ENCODE measurements at regions not wholly inside any gene's neighbourhood (a gene's known extent, or its start where the extent isn't known, plus 50 kb on each side); places are given as distances from the start of the nearest gene placed in this dataset.

GRCh38 chr1:60483509-60483908 lies 409.9 kb upstream of the C1orf87 start:
- H3K27ac ChIP-seq (ENCODE audit: low read depth in 1 of 2, low read length in 2 of 2): no peak overlapping the region
- no peaks in the 10 kb centered on the region for H3K27me3 ChIP-seq (ENCODE audit: control insufficient read depth in 1 of 2, insufficient read depth in 2 of 2, low read length in 1 of 2)
- peaks cover 2% of the 10 kb centered on the region for H3K9me3 ChIP-seq (ENCODE audit: control insufficient read depth, low read length)
- no peak overlapping the region for H3K4me3 ChIP-seq (ENCODE audit: low read length in 2 of 2)
- WGBS, 2 donors: 84 to 86% methylated on average over 3 of the region's 3 CpGs
- intact Hi-C loops (cut with DNase I): no loop called here
- ATAC-seq (ENCODE audit: low FRiP score): no peak
- no peak for DNase-seq
- H3K4me1 ChIP-seq (ENCODE audit: control insufficient read depth in 1 of 2, insufficient read depth in 2 of 2, low read length in 2 of 2): no peaks in the 10 kb centered on the region
- H3K36me3 ChIP-seq (ENCODE audit: control insufficient read depth in 1 of 2, insufficient read depth in 2 of 2, low read length in 1 of 2): no peaks in the 10 kb centered on the region

GRCh38 chr1:60470246-60470645 lies 396.7 kb upstream of the C1orf87 start:
- no peak for DNase-seq
- WGBS, 2 donors: 7 to 17% methylated on average over 1 of the region's 1 CpG
- no peak overlapping the region for H3K4me3 ChIP-seq (ENCODE audit: low read length in 2 of 2)
- H3K27me3 ChIP-seq (ENCODE audit: control insufficient read depth in 1 of 2, insufficient read depth in 2 of 2, low read length in 1 of 2): no peaks in the 10 kb centered on the region
- no peaks in the 10 kb centered on the region for H3K4me1 ChIP-seq (ENCODE audit: control insufficient read depth in 1 of 2, insufficient read depth in 2 of 2, low read length in 2 of 2)
- no peak overlapping the region for H3K27ac ChIP-seq (ENCODE audit: low read depth in 1 of 2, low read length in 2 of 2)
- intact Hi-C loops (cut with DNase I): no loop called here
- H3K9me3 ChIP-seq (ENCODE audit: control insufficient read depth, low read length): no peaks in the 10 kb centered on the region
- no peaks in the 10 kb centered on the region for H3K36me3 ChIP-seq (ENCODE audit: control insufficient read depth in 1 of 2, insufficient read depth in 2 of 2, low read length in 1 of 2)
- no peak for ATAC-seq (ENCODE audit: low FRiP score)

GRCh38 chr1:60463786-60464185 lies 390.2 kb upstream of the C1orf87 start:
- Histone ChIP-seq H3K4me1 (ENCODE audit: control insufficient read depth in 1 of 2, insufficient read depth in 2 of 2, low read length in 2 of 2) (no peaks in the 10 kb centered on the region), H3K27ac (ENCODE audit: low read depth in 1 of 2, low read length in 2 of 2) (no peak overlapping the region), H3K9me3 (ENCODE audit: control insufficient read depth, low read length) (no peaks in the 10 kb centered on the region), H3K27me3 (ENCODE audit: control insufficient read depth in 1 of 2, insufficient read depth in 2 of 2, low read length in 1 of 2) (no peaks in the 10 kb centered on the region), H3K36me3 (ENCODE audit: control insufficient read depth in 1 of 2, insufficient read depth in 2 of 2, low read length in 1 of 2) (no peaks in the 10 kb centered on the region), H3K4me3 (ENCODE audit: low read length in 2 of 2) (no peak overlapping the region)
- ATAC-seq (ENCODE audit: low FRiP score) (no peak), DNase-seq (no peak)
- intact Hi-C loops (cut with DNase I): no loop called here
- WGBS, 2 donors: 94 to 95% methylated on average over 1 of the region's 1 CpG

GRCh38 chr1:60463146-60463545 lies 389.6 kb upstream of the C1orf87 start:
- intact Hi-C loops (cut with DNase I): no loop called here
- WGBS, 2 donors: 88 to 94% methylated on average over 2 of the region's 2 CpGs
- H3K9me3 ChIP-seq (ENCODE audit: control insufficient read depth, low read length): no peaks in the 10 kb centered on the region

GRCh38 chr1:60461925-60462595 lies 388.5 kb upstream of the C1orf87 start:
- no peak overlapping the region for H3K4me3 ChIP-seq (ENCODE audit: low read length in 2 of 2)
- H3K27me3 ChIP-seq (ENCODE audit: control insufficient read depth in 1 of 2, insufficient read depth in 2 of 2, low read length in 1 of 2): no peaks in the 10 kb centered on the region
- intact Hi-C loops (cut with DNase I): no loop called here
- H3K4me1 ChIP-seq (ENCODE audit: control insufficient read depth in 1 of 2, insufficient read depth in 2 of 2, low read length in 2 of 2): no peaks in the 10 kb centered on the region
- ATAC-seq (ENCODE audit: low FRiP score) (no peak), DNase-seq (no peak)
- H3K9me3 ChIP-seq (ENCODE audit: control insufficient read depth, low read length): no peaks in the 10 kb centered on the region
- no peak overlapping the region for H3K27ac ChIP-seq (ENCODE audit: low read depth in 1 of 2, low read length in 2 of 2)
- 82% methylated on average over 5 of the region's 5 CpGs for WGBS, 2 donors
- H3K36me3 ChIP-seq (ENCODE audit: control insufficient read depth in 1 of 2, insufficient read depth in 2 of 2, low read length in 1 of 2): no peaks in the 10 kb centered on the region

More at GRCh38 chr1:60463146-60463545, 389.6 kb upstream of the C1orf87 start:
- Histone ChIP-seq H3K27me3 (ENCODE audit: control insufficient read depth in 1 of 2, insufficient read depth in 2 of 2, low read length in 1 of 2) (no peaks in the 10 kb centered on the region), H3K4me3 (ENCODE audit: low read length in 2 of 2) (no peak overlapping the region), H3K4me1 (ENCODE audit: control insufficient read depth in 1 of 2, insufficient read depth in 2 of 2, low read length in 2 of 2) (no peaks in the 10 kb centered on the region), H3K36me3 (ENCODE audit: control insufficient read depth in 1 of 2, insufficient read depth in 2 of 2, low read length in 1 of 2) (no peaks in the 10 kb centered on the region), H3K27ac (ENCODE audit: low read depth in 1 of 2, low read length in 2 of 2) (no peak overlapping the region)
- no peak for DNase-seq
- no peak for ATAC-seq (ENCODE audit: low FRiP score)

- intact Hi-C loops (cut with DNase I): no loop called here
- no peaks in the 10 kb centered on the region for H3K27me3 ChIP-seq (ENCODE audit: control insufficient read depth in 1 of 2, insufficient read depth in 2 of 2, low read length in 1 of 2)
- 74 to 75% methylated on average over 1 of the region's 1 CpG for WGBS, 2 donors
Observed at GRCh38 chr1:60458111-60458510, 384.5 kb upstream of the C1orf87 start.

GRCh38 chr1:60449876-60450275 lies 376.3 kb upstream of the C1orf87 start:
- 55 to 72% methylated on average over 1 of the region's 1 CpG for WGBS, 2 donors
- Histone ChIP-seq H3K9me3 (ENCODE audit: control insufficient read depth, low read length) (no peaks in the 10 kb centered on the region), H3K36me3 (ENCODE audit: control insufficient read depth in 1 of 2, insufficient read depth in 2 of 2, low read length in 1 of 2) (no peaks in the 10 kb centered on the region), H3K27me3 (ENCODE audit: control insufficient read depth in 1 of 2, insufficient read depth in 2 of 2, low read length in 1 of 2) (no peaks in the 10 kb centered on the region), H3K4me1 (ENCODE audit: control insufficient read depth in 1 of 2, insufficient read depth in 2 of 2, low read length in 2 of 2) (no peaks in the 10 kb centered on the region), H3K27ac (ENCODE audit: low read depth in 1 of 2, low read length in 2 of 2) (no peak overlapping the region), H3K4me3 (ENCODE audit: low read length in 2 of 2) (no peak overlapping the region)
- ATAC-seq (ENCODE audit: low FRiP score) (no peak), DNase-seq (no peak)
- intact Hi-C loops (cut with DNase I): no loop called here

More at GRCh38 chr1:60458111-60458510, 384.5 kb upstream of the C1orf87 start:
- Histone ChIP-seq H3K36me3 (ENCODE audit: control insufficient read depth in 1 of 2, insufficient read depth in 2 of 2, low read length in 1 of 2) (no peaks in the 10 kb centered on the region), H3K4me1 (ENCODE audit: control insufficient read depth in 1 of 2, insufficient read depth in 2 of 2, low read length in 2 of 2) (no peaks in the 10 kb centered on the region), H3K9me3 (ENCODE audit: control insufficient read depth, low read length) (no peaks in the 10 kb centered on the region), H3K4me3 (ENCODE audit: low read length in 2 of 2) (no peak overlapping the region), H3K27ac (ENCODE audit: low read depth in 1 of 2, low read length in 2 of 2) (no peak overlapping the region)
- no peak for DNase-seq
- no peak for ATAC-seq (ENCODE audit: low FRiP score)

- DNase-seq: no peak
- intact Hi-C loops (cut with DNase I): no loop called here
- no peak overlapping the region for H3K4me3 ChIP-seq (ENCODE audit: low read length in 2 of 2)
- 6 to 9% methylated on average over 1 of the region's 1 CpG for whole genome bisulfite sequencing, 2 donors
- H3K27ac ChIP-seq (ENCODE audit: low read depth in 1 of 2, low read length in 2 of 2): no peak overlapping the region
- no peaks in the 10 kb centered on the region for H3K4me1 ChIP-seq (ENCODE audit: control insufficient read depth in 1 of 2, insufficient read depth in 2 of 2, low read length in 2 of 2)
- H3K27me3 ChIP-seq (ENCODE audit: control insufficient read depth in 1 of 2, insufficient read depth in 2 of 2, low read length in 1 of 2): no peaks in the 10 kb centered on the region
- ATAC-seq (ENCODE audit: low FRiP score): no peak
- H3K36me3 ChIP-seq (ENCODE audit: control insufficient read depth in 1 of 2, insufficient read depth in 2 of 2, low read length in 1 of 2): no peaks in the 10 kb centered on the region
- no peaks in the 10 kb centered on the region for H3K9me3 ChIP-seq (ENCODE audit: control insufficient read depth, low read length)
Observed at GRCh38 chr1:60448850-60449249, 375.3 kb upstream of the C1orf87 start.

GRCh38 chr1:60444680-60445079 lies 371.1 kb upstream of the C1orf87 start:
- H3K27me3 ChIP-seq (ENCODE audit: control insufficient read depth in 1 of 2, insufficient read depth in 2 of 2, low read length in 1 of 2): no peaks in the 10 kb centered on the region
- no peaks in the 10 kb centered on the region for H3K36me3 ChIP-seq (ENCODE audit: control insufficient read depth in 1 of 2, insufficient read depth in 2 of 2, low read length in 1 of 2)
- H3K4me1 ChIP-seq (ENCODE audit: control insufficient read depth in 1 of 2, insufficient read depth in 2 of 2, low read length in 2 of 2): no peaks in the 10 kb centered on the region
- no peak overlapping the region for H3K27ac ChIP-seq (ENCODE audit: low read depth in 1 of 2, low read length in 2 of 2)
- DNase-seq (no peak), ATAC-seq (ENCODE audit: low FRiP score) (no peak)
- no peaks in the 10 kb centered on the region for H3K9me3 ChIP-seq (ENCODE audit: control insufficient read depth, low read length)
- intact Hi-C loops (cut with DNase I): no loop called here
- WGBS, 2 donors: 75 to 78% methylated on average over 1 of the region's 1 CpG
- H3K4me3 ChIP-seq (ENCODE audit: low read length in 2 of 2): no peak overlapping the region
